ENCODE measurements at regions not wholly inside any gene's neighbourhood (a gene's known extent, or its start where the extent isn't known, plus 50 kb on each side); places are given as distances from the start of the nearest gene placed in this dataset.

DNA sequence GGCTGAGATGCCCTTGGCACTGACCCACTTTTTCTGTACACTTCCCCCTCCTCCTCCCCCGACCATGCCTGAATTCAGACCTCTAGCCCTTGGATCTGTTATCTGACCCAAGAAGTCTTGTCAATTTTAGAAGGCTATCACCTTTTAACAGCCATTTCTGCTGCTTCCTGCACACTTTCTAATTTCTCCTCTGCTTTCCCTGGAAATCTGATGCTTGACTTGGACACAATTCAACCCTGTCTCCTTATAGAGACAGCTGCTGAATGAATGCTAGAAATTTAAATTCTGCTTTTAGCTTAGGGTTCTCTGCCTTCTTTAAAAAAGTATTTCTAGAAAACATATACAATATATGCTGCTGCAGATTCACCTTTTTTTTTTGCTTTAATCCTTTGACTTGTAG lies 417.9 kb upstream of the KLF6 start:
- no peak overlapping the region for H3K4me3 ChIP-seq (ENCODE audit: low read depth, low read length)
- no peak overlapping the region for H3K9ac ChIP-seq (ENCODE audit: low read depth, low read length)
- H3K27me3 ChIP-seq (ENCODE audit: control insufficient read depth, insufficient read depth, low read length), result no peaks in the 10 kb centered on the region
- no peaks in the 10 kb centered on the region for H3K36me3 ChIP-seq (ENCODE audit: control insufficient read depth, insufficient read depth, low read length)
- H3K9me3 ChIP-seq (ENCODE audit: control insufficient read depth, insufficient read depth, low read length), result no peaks in the 10 kb centered on the region
- H3K4me1 ChIP-seq (ENCODE audit: control insufficient read depth, insufficient read depth, low read length), result no peaks in the 10 kb centered on the region
- H3K27ac ChIP-seq (ENCODE audit: low read depth, low read length), result no peak overlapping the region

GRCh38 chr10:4201866-4202825 lies 417.1 kb upstream of the KLF6 start:
- Histone ChIP-seq H3K27ac (ENCODE audit: low read depth, low read length) (no peak overlapping the region), H3K4me3 (ENCODE audit: low read depth, low read length) (no peak overlapping the region), H3K4me1 (ENCODE audit: control insufficient read depth, insufficient read depth, low read length) (no peaks in the 10 kb centered on the region), H3K9me3 (ENCODE audit: control insufficient read depth, insufficient read depth, low read length) (no peaks in the 10 kb centered on the region), H3K9ac (ENCODE audit: low read depth, low read length) (no peak overlapping the region), H3K27me3 (ENCODE audit: control insufficient read depth, insufficient read depth, low read length) (no peaks in the 10 kb centered on the region), H3K36me3 (ENCODE audit: control insufficient read depth, insufficient read depth, low read length) (no peaks in the 10 kb centered on the region)

- no peak overlapping the region for H3K9ac ChIP-seq (ENCODE audit: low read depth, low read length)
These were observed 414.2 kb upstream of the KLF6 start for GRCh38 chr10:4199196-4199595.

DNA sequence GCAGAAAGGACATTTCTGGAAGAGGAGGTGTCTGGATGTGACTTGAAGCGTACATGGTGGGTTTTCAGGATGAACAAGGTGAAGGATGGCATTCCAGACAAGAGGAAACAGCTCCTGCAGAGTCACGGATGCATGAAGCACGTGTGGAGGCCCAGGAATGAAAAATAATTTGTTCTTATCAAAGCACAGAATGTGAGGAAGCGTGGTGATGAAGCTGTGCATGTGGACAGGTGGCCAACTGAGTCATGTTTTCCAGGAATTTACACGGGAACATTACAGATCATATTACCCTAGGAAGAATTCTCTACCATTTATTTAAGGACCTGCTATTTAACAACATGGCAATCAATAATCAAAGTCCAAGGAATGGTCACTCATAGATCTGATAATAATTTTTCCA lies 413.2 kb upstream of the KLF6 start:
- no peaks in the 10 kb centered on the region for H3K36me3 ChIP-seq (ENCODE audit: control insufficient read depth, insufficient read depth, low read length)
- H3K9ac ChIP-seq (ENCODE audit: low read depth, low read length), result no peak overlapping the region
- H3K4me3 ChIP-seq (ENCODE audit: low read depth, low read length), result no peak overlapping the region
- no peaks in the 10 kb centered on the region for H3K27me3 ChIP-seq (ENCODE audit: control insufficient read depth, insufficient read depth, low read length)
- no peaks in the 10 kb centered on the region for H3K9me3 ChIP-seq (ENCODE audit: control insufficient read depth, insufficient read depth, low read length)
- H3K4me1 ChIP-seq (ENCODE audit: control insufficient read depth, insufficient read depth, low read length), result no peaks in the 10 kb centered on the region
- H3K27ac ChIP-seq (ENCODE audit: low read depth, low read length), result no peak overlapping the region

More at GRCh38 chr10:4199196-4199595, 414.2 kb upstream of the KLF6 start:
- Histone ChIP-seq H3K4me1 (ENCODE audit: control insufficient read depth, insufficient read depth, low read length) (no peaks in the 10 kb centered on the region), H3K27ac (ENCODE audit: low read depth, low read length) (no peak overlapping the region), H3K36me3 (ENCODE audit: control insufficient read depth, insufficient read depth, low read length) (no peaks in the 10 kb centered on the region), H3K27me3 (ENCODE audit: control insufficient read depth, insufficient read depth, low read length) (no peaks in the 10 kb centered on the region), H3K9me3 (ENCODE audit: control insufficient read depth, insufficient read depth, low read length) (no peaks in the 10 kb centered on the region), H3K4me3 (ENCODE audit: low read depth, low read length) (no peak overlapping the region)

DNA sequence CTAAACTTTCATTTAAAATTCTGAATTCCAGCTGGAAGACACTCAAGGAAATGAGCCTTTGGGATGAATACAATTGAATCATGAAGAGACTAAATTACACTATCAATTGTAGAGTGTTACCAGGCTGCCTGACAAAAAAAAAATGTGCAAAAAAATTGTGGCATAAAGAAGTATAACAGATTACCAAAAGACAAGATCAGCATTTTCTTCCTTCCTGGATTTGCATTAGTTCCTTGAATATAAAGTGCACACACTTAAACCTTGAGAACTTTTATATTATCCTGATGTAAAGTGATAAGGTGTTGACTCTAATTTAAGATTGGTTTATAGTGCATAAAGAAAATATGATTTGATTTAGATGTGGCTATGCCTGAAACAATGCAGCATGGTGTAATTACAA lies 412.7 kb upstream of the KLF6 start:
- Histone ChIP-seq H3K4me3 (ENCODE audit: low read depth, low read length) (no peak overlapping the region), H3K27ac (ENCODE audit: low read depth, low read length) (no peak overlapping the region), H3K27me3 (ENCODE audit: control insufficient read depth, insufficient read depth, low read length) (no peaks in the 10 kb centered on the region), H3K9ac (ENCODE audit: low read depth, low read length) (no peak overlapping the region), H3K36me3 (ENCODE audit: control insufficient read depth, insufficient read depth, low read length) (no peaks in the 10 kb centered on the region), H3K4me1 (ENCODE audit: control insufficient read depth, insufficient read depth, low read length) (no peaks in the 10 kb centered on the region), H3K9me3 (ENCODE audit: control insufficient read depth, insufficient read depth, low read length) (no peaks in the 10 kb centered on the region)

DNA sequence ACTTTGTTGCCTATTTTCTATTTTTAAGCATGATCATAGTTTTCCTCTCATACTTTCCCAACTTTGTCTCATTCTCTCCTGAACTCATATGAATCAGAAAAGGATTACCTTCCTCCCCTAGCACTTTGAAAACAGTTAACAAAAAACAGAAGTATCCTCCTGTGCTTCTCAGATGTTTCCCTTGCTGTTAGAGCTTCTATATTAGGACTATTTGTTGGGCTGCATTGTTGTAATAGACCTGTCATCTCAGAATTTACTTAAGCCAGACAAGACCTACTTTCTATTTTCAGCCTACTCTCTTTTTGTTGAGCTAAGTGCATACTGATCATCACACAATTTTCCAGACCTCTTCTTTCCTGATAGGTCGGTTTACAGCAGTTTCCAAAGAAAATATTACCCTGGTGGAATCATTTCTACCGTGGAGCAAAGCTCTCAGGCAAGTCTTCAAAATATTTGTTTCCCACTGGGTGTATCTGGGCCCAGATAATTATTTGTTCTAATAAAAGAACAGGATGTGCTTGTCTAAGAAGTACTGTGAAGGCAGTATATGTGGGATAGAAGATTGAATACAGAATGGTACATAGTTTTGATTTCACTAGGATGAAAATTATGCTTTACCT lies 411.9 kb upstream of the KLF6 start:
- H3K9ac ChIP-seq (ENCODE audit: low read depth, low read length), result no peak overlapping the region
- no peaks in the 10 kb centered on the region for H3K36me3 ChIP-seq (ENCODE audit: control insufficient read depth, insufficient read depth, low read length)
- no peaks in the 10 kb centered on the region for H3K4me1 ChIP-seq (ENCODE audit: control insufficient read depth, insufficient read depth, low read length)
- no peak overlapping the region for H3K27ac ChIP-seq (ENCODE audit: low read depth, low read length)
- no peaks in the 10 kb centered on the region for H3K27me3 ChIP-seq (ENCODE audit: control insufficient read depth, insufficient read depth, low read length)
- no peaks in the 10 kb centered on the region for H3K9me3 ChIP-seq (ENCODE audit: control insufficient read depth, insufficient read depth, low read length)
- H3K4me3 ChIP-seq (ENCODE audit: low read depth, low read length), result no peak overlapping the region

GRCh38 chr10:4196183-4196582 lies 411.2 kb upstream of the KLF6 start:
- no peak overlapping the region for H3K4me3 ChIP-seq (ENCODE audit: low read depth, low read length)
- no peaks in the 10 kb centered on the region for H3K9me3 ChIP-seq (ENCODE audit: control insufficient read depth, insufficient read depth, low read length)
- no peak overlapping the region for H3K27ac ChIP-seq (ENCODE audit: low read depth, low read length)
- no peaks in the 10 kb centered on the region for H3K27me3 ChIP-seq (ENCODE audit: control insufficient read depth, insufficient read depth, low read length)
- no peak overlapping the region for H3K9ac ChIP-seq (ENCODE audit: low read depth, low read length)
- H3K36me3 ChIP-seq (ENCODE audit: control insufficient read depth, insufficient read depth, low read length), result no peaks in the 10 kb centered on the region
- H3K4me1 ChIP-seq (ENCODE audit: control insufficient read depth, insufficient read depth, low read length), result no peaks in the 10 kb centered on the region

DNA sequence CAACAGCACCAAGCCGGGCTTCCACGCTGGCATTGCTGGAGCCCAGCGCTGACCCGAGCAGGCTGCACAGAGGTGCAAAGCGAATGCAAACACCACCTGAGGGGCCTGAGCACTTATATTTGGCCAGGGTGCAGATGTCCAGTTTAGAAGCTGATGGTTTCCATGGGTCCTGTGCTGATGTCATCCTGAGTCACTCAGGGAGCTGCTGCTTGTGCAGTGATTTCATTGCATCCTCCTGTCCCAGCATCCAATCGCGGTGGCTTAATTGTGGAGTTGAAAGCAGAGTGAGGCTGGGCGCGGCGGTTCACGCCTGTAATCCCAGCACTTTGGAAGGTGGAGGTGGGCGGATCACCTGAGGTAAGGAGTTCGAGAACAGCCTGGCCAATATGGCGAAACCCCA lies 410.2 kb upstream of the KLF6 start:
- Histone ChIP-seq H3K27me3 (ENCODE audit: control insufficient read depth, insufficient read depth, low read length) (no peaks in the 10 kb centered on the region), H3K4me1 (ENCODE audit: control insufficient read depth, insufficient read depth, low read length) (no peaks in the 10 kb centered on the region), H3K9me3 (ENCODE audit: control insufficient read depth, insufficient read depth, low read length) (no peaks in the 10 kb centered on the region), H3K9ac (ENCODE audit: low read depth, low read length) (no peak overlapping the region), H3K27ac (ENCODE audit: low read depth, low read length) (no peak overlapping the region), H3K36me3 (ENCODE audit: control insufficient read depth, insufficient read depth, low read length) (no peaks in the 10 kb centered on the region), H3K4me3 (ENCODE audit: low read depth, low read length) (no peak overlapping the region)

DNA sequence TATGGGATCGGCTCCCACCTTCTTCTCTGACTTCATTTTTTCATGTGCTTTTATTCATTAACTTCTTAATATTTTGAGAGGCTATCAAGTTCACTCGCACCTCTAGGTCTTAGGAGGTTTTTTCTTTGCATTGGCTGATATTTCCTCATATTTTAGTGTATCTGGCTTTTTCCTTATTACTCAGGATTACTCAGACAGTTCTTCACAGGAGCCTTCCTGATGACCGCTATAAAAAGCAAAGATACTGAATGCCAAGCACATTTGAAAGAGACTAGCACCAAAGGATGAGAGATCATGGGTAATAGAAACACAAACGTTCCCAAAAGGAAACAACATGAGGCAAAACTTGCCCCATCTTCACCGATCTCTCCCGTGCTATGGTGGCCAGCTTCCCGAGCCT lies 409.2 kb upstream of the KLF6 start:
- no peaks in the 10 kb centered on the region for H3K27me3 ChIP-seq (ENCODE audit: control insufficient read depth, insufficient read depth, low read length)
- no peaks in the 10 kb centered on the region for H3K9me3 ChIP-seq (ENCODE audit: control insufficient read depth, insufficient read depth, low read length)
- H3K27ac ChIP-seq (ENCODE audit: low read depth, low read length), result no peak overlapping the region
- no peak overlapping the region for H3K4me3 ChIP-seq (ENCODE audit: low read depth, low read length)
- H3K36me3 ChIP-seq (ENCODE audit: control insufficient read depth, insufficient read depth, low read length), result no peaks in the 10 kb centered on the region
- H3K4me1 ChIP-seq (ENCODE audit: control insufficient read depth, insufficient read depth, low read length), result no peaks in the 10 kb centered on the region
- no peak overlapping the region for H3K9ac ChIP-seq (ENCODE audit: low read depth, low read length)

- Histone ChIP-seq H3K9me3 (ENCODE audit: control insufficient read depth, insufficient read depth, low read length) (no peaks in the 10 kb centered on the region), H3K4me3 (ENCODE audit: low read depth, low read length) (no peak overlapping the region), H3K4me1 (ENCODE audit: control insufficient read depth, insufficient read depth, low read length) (no peaks in the 10 kb centered on the region), H3K9ac (ENCODE audit: low read depth, low read length) (no peak overlapping the region), H3K36me3 (ENCODE audit: control insufficient read depth, insufficient read depth, low read length) (no peaks in the 10 kb centered on the region), H3K27me3 (ENCODE audit: control insufficient read depth, insufficient read depth, low read length) (no peaks in the 10 kb centered on the region), H3K27ac (ENCODE audit: low read depth, low read length) (no peak overlapping the region)
These were observed 406.9 kb upstream of the KLF6 start for GRCh38 chr10:4191894-4192293.

DNA sequence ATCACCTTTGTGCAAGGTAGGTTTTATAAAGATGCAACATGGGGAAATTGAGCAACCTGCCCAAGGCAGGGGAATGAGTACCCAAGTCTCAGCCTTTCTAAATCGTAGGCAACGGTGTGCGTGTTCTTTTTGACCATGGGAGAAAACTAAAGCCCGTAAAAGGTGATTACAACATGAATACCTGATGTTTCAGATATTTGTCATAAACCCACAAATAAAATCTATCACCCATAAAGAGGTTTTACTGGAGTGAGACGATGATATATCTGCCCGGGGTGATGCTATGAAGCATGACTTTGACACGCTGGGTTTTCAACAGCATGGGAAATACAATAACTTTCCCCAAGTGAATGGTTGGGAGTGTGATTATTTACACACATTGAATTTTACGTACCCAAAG lies 406.3 kb upstream of the KLF6 start:
- Histone ChIP-seq H3K9me3 (ENCODE audit: control insufficient read depth, insufficient read depth, low read length) (no peaks in the 10 kb centered on the region), H3K36me3 (ENCODE audit: control insufficient read depth, insufficient read depth, low read length) (no peaks in the 10 kb centered on the region), H3K27ac (ENCODE audit: low read depth, low read length) (no peak overlapping the region), H3K27me3 (ENCODE audit: control insufficient read depth, insufficient read depth, low read length) (no peaks in the 10 kb centered on the region), H3K4me1 (ENCODE audit: control insufficient read depth, insufficient read depth, low read length) (no peaks in the 10 kb centered on the region), H3K9ac (ENCODE audit: low read depth, low read length) (no peak overlapping the region), H3K4me3 (ENCODE audit: low read depth, low read length) (no peak overlapping the region)

Data from HUES48 (cell line).